Keratinocyte (primary cell): ENCODE measurements at regions not wholly inside any gene's neighbourhood (a gene's known extent, or its start where the extent isn't known, plus 50 kb on each side); places are given as distances from the start of the nearest gene placed in this dataset.

Source experiments
- DNase-seq: peaks from one replicate; pipeline ENCODE4 v3.0.0-alpha.2; 2011; ENCODE audit warnings: low read depth, missing footprints, low spot score
- FAIRE-seq: peaks from 2 replicates; lab custom pipeline; 2011; peaks lifted over from hg19 to GRCh38; lab: Jason Lieb, UNC
- H2AFZ ChIP-seq: 2 replicates; pipeline ENCODE4 v1.6.0; 2012; ENCODE audit warnings: low read length, control low read depth, inconsistent platforms; ENCODE audit not compliant: control insufficient read depth
- H3K27ac ChIP-seq: 2 replicates; pipeline ENCODE4 v1.5.1; 2011; ENCODE audit warnings: low read length; ENCODE audit not compliant: control insufficient read depth, insufficient read depth
- H3K27me3 ChIP-seq: 3 replicates; pipeline ENCODE4 v1.6.0; 2011; ENCODE audit warnings: low read length; ENCODE audit not compliant: control insufficient read depth, insufficient read depth; ENCODE audit errors: extremely low read depth
- H3K36me3 ChIP-seq, 2 experiments: 2 replicates in 1 of 2; 3 replicates in 1 of 2; pipeline ENCODE4 v1.5.1; 2011; ENCODE audit warnings: low read length in 2 of 2, mild to moderate bottlenecking in 1 of 2; ENCODE audit not compliant: control insufficient read depth in 2 of 2, insufficient read depth in 2 of 2; ENCODE audit errors: extremely low read depth in 1 of 2
- H3K4me1 ChIP-seq: 3 replicates; pipeline ENCODE4 v1.5.1; 2011; ENCODE audit warnings: low read length; ENCODE audit not compliant: control insufficient read depth, insufficient read depth; ENCODE audit errors: extremely low read depth
- H3K4me2 ChIP-seq: 3 replicates; pipeline ENCODE4 v1.6.0; 2011; ENCODE audit warnings: low read depth, low read length; ENCODE audit not compliant: control insufficient read depth, insufficient read depth; ENCODE audit errors: extremely low read depth
- H3K4me3 ChIP-seq, 3 experiments: fragments of 200-600 bp in 1 of 3; sonication (generic) in 1 of 3; 2 replicates in 2 of 3; 3 replicates in 1 of 3; pipeline ENCODE4 v1.5.1; 2011 to 2016; ENCODE audit warnings: low read length in 3 of 3, mild to moderate bottlenecking in 3 of 3, control low read depth in 2 of 3, inconsistent platforms in 1 of 3, low read depth in 1 of 3, mixed read lengths in 1 of 3, mixed run types in 1 of 3, moderate library complexity in 1 of 3; ENCODE audit not compliant: control insufficient read depth in 2 of 3, insufficient read depth in 2 of 3; ENCODE audit errors: extremely low read depth in 1 of 3
- H3K79me2 ChIP-seq: 2 replicates; pipeline ENCODE4 v1.6.0; 2012; ENCODE audit warnings: low read length; ENCODE audit not compliant: control insufficient read depth, insufficient read depth
- H3K9ac ChIP-seq: 3 replicates; pipeline ENCODE4 v1.6.0; 2011; ENCODE audit warnings: low read length; ENCODE audit not compliant: control insufficient read depth, insufficient read depth; ENCODE audit errors: extremely low read depth
- H3K9me1 ChIP-seq: 3 replicates; pipeline ENCODE4 v1.6.0; 2011; ENCODE audit warnings: low read length; ENCODE audit not compliant: control insufficient read depth, insufficient read depth; ENCODE audit errors: extremely low read depth
- H3K9me3 ChIP-seq: 2 replicates; pipeline ENCODE4 v1.5.1; 2012; ENCODE audit warnings: low read depth, low read length; ENCODE audit not compliant: control insufficient read depth
- H4K20me1 ChIP-seq: 3 replicates; pipeline ENCODE4 v1.6.0; 2011; ENCODE audit warnings: low read length; ENCODE audit not compliant: control insufficient read depth, insufficient read depth; ENCODE audit errors: extremely low read depth
- CTCF ChIP-seq, 3 experiments: IDR thresholded peaks in 1 of 3; conservative IDR thresholded peaks in 1 of 3; optimal IDR thresholded peaks in 1 of 3; 2 replicates in 2 of 3; 3 replicates in 1 of 3; pipeline versions ENCODE3 to v1.5.1; 2011; ENCODE audit warnings: low read length in 3 of 3, mild to moderate bottlenecking in 3 of 3, moderate library complexity in 2 of 3, control low read depth in 1 of 3, inconsistent platforms in 1 of 3; ENCODE audit not compliant: insufficient read depth in 2 of 3; ENCODE audit errors: extremely low read depth in 1 of 3
- EZH2 ChIP-seq: IDR thresholded peaks from one replicate; pipeline ENCODE4 v1.6.1; 2012; ENCODE audit warnings: inconsistent platforms, mild to moderate bottlenecking, low read length, moderate library complexity
- dilution Hi-C: fragments of 300-500 bp; cut with MboI; formaldehyde crosslinking; loops from one replicate; pipeline ENCODE4 v1.7.0; 2020; ENCODE audit warnings: low sequenced_read_pairs; ENCODE audit not compliant: extremely low pct_ligation_motif_present

GRCh38 chr12:28023156-28023887 lies 50.8 kb upstream of the PTHLH start:
- no peak overlapping the region for H3K4me3 ChIP-seq
- H3K9me1 ChIP-seq: no peaks in the 10 kb centered on the region
- FAIRE-seq (peak; percentile 91), DNase-seq (peak; percentile 82)
- H3K9ac ChIP-seq: peak overlapping the region; percentile 64
- TF ChIP-seq CTCF (optimal IDR thresholded peaks at IDR 0.05 in 1 of 3, IDR thresholded peaks at IDR 0.05 in 1 of 3, conservative IDR thresholded peaks at IDR 0.05 in 1 of 3; ENCODE audit: extremely low read depth in 1 of 3, insufficient read depth in 2 of 3, low read length in 3 of 3) (no peak), EZH2 (no peak)
- H3K36me3 ChIP-seq: no peaks in the 10 kb centered on the region
- peak overlapping the region; percentile 97 for H3K27ac ChIP-seq
- no peaks in the 10 kb centered on the region for H4K20me1 ChIP-seq
- H3K79me2 ChIP-seq: no peaks in the 10 kb centered on the region
- no peaks in the 10 kb centered on the region for H3K27me3 ChIP-seq
- dilution Hi-C loops: no loop called here
- no peaks in the 10 kb centered on the region for H3K9me3 ChIP-seq
- H2AFZ ChIP-seq: no peak overlapping the region
- peaks cover 62% of the 10 kb centered on the region for H3K4me1 ChIP-seq
- peak overlapping the region; percentile 30 for H3K4me2 ChIP-seq

- Histone ChIP-seq H4K20me1 (no peaks in the 10 kb centered on the region), H3K9ac (peak overlapping the region; percentile 64), H3K4me3 (no peak overlapping the region), H3K36me3 (no peaks in the 10 kb centered on the region), H3K4me2 (peak overlapping the region; percentile 30), H3K9me3 (no peaks in the 10 kb centered on the region), H3K79me2 (no peaks in the 10 kb centered on the region), H2AFZ (no peak overlapping the region), H3K4me1 (peaks cover 58% of the 10 kb centered on the region), H3K27ac (peak overlapping the region; percentile 97), H3K27me3 (no peaks in the 10 kb centered on the region), H3K9me1 (no peaks in the 10 kb centered on the region)
- dilution Hi-C loops: no loop called here
- DNase-seq (no peak), FAIRE-seq (peak; percentile 61)
- TF ChIP-seq EZH2 (no peak), CTCF (optimal IDR thresholded peaks at IDR 0.05 in 1 of 3, IDR thresholded peaks at IDR 0.05 in 1 of 3, conservative IDR thresholded peaks at IDR 0.05 in 1 of 3; ENCODE audit: extremely low read depth in 1 of 3, insufficient read depth in 2 of 3, low read length in 3 of 3) (no peak)
Observed at GRCh38 chr12:28024231-28024995, 51.9 kb upstream of the PTHLH start.
